ENCODE measurements at regions not wholly inside any gene's neighbourhood (a gene's known extent, or its start where the extent isn't known, plus 50 kb on each side); places are given as distances from the start of the nearest gene placed in this dataset.

DNA sequence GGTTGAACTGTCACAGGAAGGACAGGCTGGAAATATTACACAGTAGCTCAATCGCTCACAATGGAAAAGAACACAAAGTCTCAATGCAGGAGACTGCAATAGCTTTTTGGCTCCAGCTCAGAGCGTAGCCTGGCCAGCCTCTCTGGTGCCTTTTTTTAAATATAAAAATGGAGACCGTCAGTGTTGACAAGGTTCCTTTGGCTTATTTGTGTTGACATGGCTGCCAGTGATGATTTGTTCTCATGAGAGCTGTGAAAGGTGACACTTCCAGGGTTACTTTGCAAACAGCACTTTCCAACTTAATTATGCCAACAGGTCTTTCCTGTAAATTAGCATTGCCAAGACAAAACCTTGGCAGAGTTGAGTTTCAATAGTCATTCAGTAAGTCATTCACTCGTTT, 70.8 kb downstream of the KCNE4 start:
- Histone ChIP-seq H3K9ac (ENCODE audit: low read length) (no peak overlapping the region), H3K27ac (ENCODE audit: low read length, poor library complexity, severe bottlenecking) (no peak overlapping the region), H4K91ac (ENCODE audit: low read length) (no peak overlapping the region), H3K4me1 (ENCODE audit: control insufficient read depth, insufficient read depth, low read depth, low read length) (no peaks in the 10 kb centered on the region), H2AFZ (ENCODE audit: low read depth, low read length) (no peak overlapping the region), H3K4ac (ENCODE audit: low read depth in 1 of 2, low read length in 2 of 2) (no peak overlapping the region), H2BK15ac (ENCODE audit: low read depth, poor library complexity, severe bottlenecking) (no peak overlapping the region), H3K18ac (ENCODE audit: low read depth in 1 of 2, low read length in 2 of 2) (no peak overlapping the region), H3K36me3 (ENCODE audit: control insufficient read depth in 1 of 2, insufficient read depth in 2 of 2, low read depth in 1 of 2, low read length in 2 of 2) (no peaks in the 10 kb centered on the region), H3K79me1 (replicated peaks; ENCODE audit: low read length, poor library complexity, severe bottlenecking) (no peaks in the 10 kb centered on the region), H3K9me3 (ENCODE audit: control insufficient read depth, low read length) (no peaks in the 10 kb centered on the region), H3K14ac (ENCODE audit: low read length in 2 of 2) (no peak overlapping the region), H2BK5ac (ENCODE audit: low read depth, low read length, poor library complexity, severe bottlenecking) (no peak overlapping the region), H4K8ac (ENCODE audit: low read length) (no peak overlapping the region), H2AK5ac (ENCODE audit: low read length, severe bottlenecking) (no peak overlapping the region), H3K23ac (ENCODE audit: low read length in 2 of 2) (no peak overlapping the region), H3K27me3 (ENCODE audit: control insufficient read depth in 1 of 2, insufficient read depth in 1 of 2, low read length in 2 of 2) (no peaks in the 10 kb centered on the region), H2BK12ac (ENCODE audit: low read length in 2 of 2) (no peak overlapping the region), H2BK120ac (ENCODE audit: low read depth, low read length) (no peak overlapping the region), H3K4me2 (ENCODE audit: low read length, poor library complexity, severe bottlenecking) (no peak overlapping the region), H3K4me3 (ENCODE audit: insufficient read depth in 1 of 2, low read depth in 1 of 2, low read length in 2 of 2) (no peak overlapping the region)
- DNase-seq: no peak
- 58% methylated on average over 4 of the region's 4 CpGs for WGBS

DNA sequence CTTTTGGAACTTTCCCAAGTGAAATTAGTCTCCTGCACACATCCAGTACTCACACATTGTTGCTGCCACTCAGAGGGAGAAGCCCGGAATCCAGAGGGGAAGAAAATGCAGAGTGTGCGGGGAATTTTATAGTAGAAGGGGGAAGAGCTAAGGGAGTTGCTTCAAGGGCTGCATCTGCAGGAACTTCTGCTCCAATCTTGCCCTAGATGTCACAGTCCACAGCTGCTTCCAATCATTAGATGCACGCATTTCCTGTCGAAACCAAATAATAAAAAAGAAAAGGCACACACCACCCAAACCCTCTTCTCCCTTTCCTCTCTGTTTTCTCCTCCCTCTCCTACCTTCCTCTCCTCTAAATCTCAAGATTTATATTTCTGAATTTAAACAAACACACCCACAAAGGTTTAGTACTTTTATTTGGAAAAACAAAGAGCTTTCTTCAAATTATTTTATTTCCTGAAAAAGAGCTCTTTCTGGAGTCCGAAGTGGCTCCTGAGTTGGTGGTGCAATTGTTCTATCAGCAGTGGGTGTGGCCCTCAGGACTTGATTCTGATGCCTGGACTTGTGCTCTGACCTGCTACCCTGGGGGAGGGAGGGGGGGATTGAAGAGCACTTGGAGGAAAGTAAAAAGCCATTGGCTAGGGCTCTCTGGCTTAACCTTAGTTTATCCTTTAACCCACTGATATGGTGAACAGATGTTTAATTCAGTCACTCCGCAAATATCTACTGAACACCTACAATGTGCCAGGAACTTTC, 72.0 kb downstream of the KCNE4 start:
- Histone ChIP-seq H3K27ac (ENCODE audit: low read length, poor library complexity, severe bottlenecking) (no peak overlapping the region), H3K36me3 (ENCODE audit: control insufficient read depth in 1 of 2, insufficient read depth in 2 of 2, low read depth in 1 of 2, low read length in 2 of 2) (no peaks in the 10 kb centered on the region), H3K27me3 (ENCODE audit: control insufficient read depth in 1 of 2, insufficient read depth in 1 of 2, low read length in 2 of 2) (no peaks in the 10 kb centered on the region), H4K8ac (ENCODE audit: low read length) (no peak overlapping the region), H3K79me1 (replicated peaks; ENCODE audit: low read length, poor library complexity, severe bottlenecking) (no peaks in the 10 kb centered on the region), H3K4me1 (ENCODE audit: control insufficient read depth, insufficient read depth, low read depth, low read length) (no peaks in the 10 kb centered on the region), H3K23ac (ENCODE audit: low read length in 2 of 2) (no peak overlapping the region), H3K4ac (ENCODE audit: low read depth in 1 of 2, low read length in 2 of 2) (no peak overlapping the region), H3K9me3 (ENCODE audit: control insufficient read depth, low read length) (no peaks in the 10 kb centered on the region), H2BK12ac (ENCODE audit: low read length in 2 of 2) (no peak overlapping the region), H3K4me2 (ENCODE audit: low read length, poor library complexity, severe bottlenecking) (no peak overlapping the region), H3K9ac (ENCODE audit: low read length) (peak overlapping the region; percentile 72), H3K4me3 (ENCODE audit: insufficient read depth in 1 of 2, low read depth in 1 of 2, low read length in 2 of 2) (peak overlapping the region in 1 of 2 experiments; percentile 51), H2BK120ac (ENCODE audit: low read depth, low read length) (no peak overlapping the region), H2BK5ac (ENCODE audit: low read depth, low read length, poor library complexity, severe bottlenecking) (no peak overlapping the region), H2AFZ (ENCODE audit: low read depth, low read length) (no peak overlapping the region), H4K91ac (ENCODE audit: low read length) (no peak overlapping the region), H2BK15ac (ENCODE audit: low read depth, poor library complexity, severe bottlenecking) (no peak overlapping the region), H3K14ac (ENCODE audit: low read length in 2 of 2) (no peak overlapping the region), H2AK5ac (ENCODE audit: low read length, severe bottlenecking) (no peak overlapping the region), H3K18ac (ENCODE audit: low read depth in 1 of 2, low read length in 2 of 2) (no peak overlapping the region)
- DNase-seq: peak; percentile 32
- WGBS: 46% methylated on average over 4 of the region's 6 CpGs

DNA sequence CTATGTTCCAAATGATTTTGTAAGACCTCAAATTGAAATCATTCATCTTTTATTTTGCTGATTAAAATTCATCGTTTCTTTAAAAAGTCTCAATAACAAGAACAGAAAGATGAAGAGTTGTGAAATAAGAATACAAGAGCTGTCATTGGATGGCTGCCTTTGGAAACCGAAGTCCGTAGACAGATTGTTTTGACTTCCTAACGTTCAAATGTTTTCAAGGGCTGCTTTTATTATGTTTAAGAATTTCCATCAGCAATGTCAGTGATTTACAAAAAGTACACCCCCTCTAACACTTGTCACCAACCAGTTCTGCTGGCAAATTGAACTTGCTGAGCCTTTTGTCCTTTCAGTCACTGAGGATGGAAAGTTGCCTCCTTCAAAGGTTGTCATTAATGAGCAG, 89.6 kb downstream of the KCNE4 start:
- 96% methylated on average over 3 of the region's 4 CpGs for WGBS

DNA sequence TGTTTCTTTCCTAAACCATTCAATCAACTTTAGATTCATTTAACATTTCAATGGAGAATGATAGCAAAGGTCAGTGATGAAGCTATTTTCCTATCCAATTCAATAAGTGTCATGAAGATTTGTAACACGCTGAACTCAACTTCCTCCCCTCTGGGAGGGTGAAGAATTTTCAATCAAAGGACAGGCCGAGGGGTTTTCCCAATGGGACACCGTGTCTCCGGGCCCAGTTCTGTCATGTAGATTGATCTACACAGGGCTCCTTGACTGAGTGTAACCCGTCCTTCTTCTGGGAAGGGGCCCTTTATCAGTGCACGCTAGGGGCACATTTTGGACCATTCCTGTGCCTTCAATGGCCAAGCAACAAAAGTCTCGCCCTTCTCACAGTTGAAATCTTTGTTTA, 90.1 kb downstream of the KCNE4 start:
- no peak overlapping the region for H4K8ac ChIP-seq (ENCODE audit: low read length)
- no peaks in the 10 kb centered on the region for H3K36me3 ChIP-seq (ENCODE audit: control insufficient read depth in 1 of 2, insufficient read depth in 2 of 2, low read depth in 1 of 2, low read length in 2 of 2)
- WGBS: 90% methylated on average over 7 of the region's 7 CpGs
- H3K18ac ChIP-seq (ENCODE audit: low read depth in 1 of 2, low read length in 2 of 2): no peak overlapping the region
- H3K27me3 ChIP-seq (ENCODE audit: control insufficient read depth in 1 of 2, insufficient read depth in 1 of 2, low read length in 2 of 2): no peaks in the 10 kb centered on the region
- no peaks in the 10 kb centered on the region for H3K9me3 ChIP-seq (ENCODE audit: control insufficient read depth, low read length)
- H2BK12ac ChIP-seq (ENCODE audit: low read length in 2 of 2): no peak overlapping the region
- no peak overlapping the region for H2BK120ac ChIP-seq (ENCODE audit: low read depth, low read length)
- no peak overlapping the region for H3K23ac ChIP-seq (ENCODE audit: low read length in 2 of 2)
- no peaks in the 10 kb centered on the region for H3K79me1 ChIP-seq (replicated peaks; ENCODE audit: low read length, poor library complexity, severe bottlenecking)
- H3K14ac ChIP-seq (ENCODE audit: low read length in 2 of 2): no peak overlapping the region
- H3K4me1 ChIP-seq (ENCODE audit: control insufficient read depth, insufficient read depth, low read depth, low read length): peaks cover 2% of the 10 kb centered on the region
- no peak overlapping the region for H2AK5ac ChIP-seq (ENCODE audit: low read length, severe bottlenecking)
- H3K4me3 ChIP-seq (ENCODE audit: insufficient read depth in 1 of 2, low read depth in 1 of 2, low read length in 2 of 2): no peak overlapping the region
- H3K27ac ChIP-seq (ENCODE audit: low read length, poor library complexity, severe bottlenecking): no peak overlapping the region
- H3K4me2 ChIP-seq (ENCODE audit: low read length, poor library complexity, severe bottlenecking): no peak overlapping the region
- no peak overlapping the region for H3K9ac ChIP-seq (ENCODE audit: low read length)
- no peak overlapping the region for H3K4ac ChIP-seq (ENCODE audit: low read depth in 1 of 2, low read length in 2 of 2)
- H4K91ac ChIP-seq (ENCODE audit: low read length): no peak overlapping the region
- no peak overlapping the region for H2BK15ac ChIP-seq (ENCODE audit: low read depth, poor library complexity, severe bottlenecking)
- no peak for DNase-seq
- H2AFZ ChIP-seq (ENCODE audit: low read depth, low read length): no peak overlapping the region
- no peak overlapping the region for H2BK5ac ChIP-seq (ENCODE audit: low read depth, low read length, poor library complexity, severe bottlenecking)

More for the DNA sequence above, 89.6 kb downstream of the KCNE4 start:
- no peak overlapping the region for H2AK5ac ChIP-seq (ENCODE audit: low read length, severe bottlenecking)
- H3K14ac ChIP-seq (ENCODE audit: low read length in 2 of 2): no peak overlapping the region
- no peaks in the 10 kb centered on the region for H3K36me3 ChIP-seq (ENCODE audit: control insufficient read depth in 1 of 2, insufficient read depth in 2 of 2, low read depth in 1 of 2, low read length in 2 of 2)
- H3K18ac ChIP-seq (ENCODE audit: low read depth in 1 of 2, low read length in 2 of 2): no peak overlapping the region
- H2BK15ac ChIP-seq (ENCODE audit: low read depth, poor library complexity, severe bottlenecking): no peak overlapping the region
- no peak overlapping the region for H2BK5ac ChIP-seq (ENCODE audit: low read depth, low read length, poor library complexity, severe bottlenecking)
- H3K27ac ChIP-seq (ENCODE audit: low read length, poor library complexity, severe bottlenecking): no peak overlapping the region
- no peak overlapping the region for H4K8ac ChIP-seq (ENCODE audit: low read length)
- H3K79me1 ChIP-seq (replicated peaks; ENCODE audit: low read length, poor library complexity, severe bottlenecking): no peaks in the 10 kb centered on the region
- H3K4me2 ChIP-seq (ENCODE audit: low read length, poor library complexity, severe bottlenecking): no peak overlapping the region
- H2BK12ac ChIP-seq (ENCODE audit: low read length in 2 of 2): no peak overlapping the region
- DNase-seq: no peak
- H3K23ac ChIP-seq (ENCODE audit: low read length in 2 of 2): no peak overlapping the region
- no peak overlapping the region for H3K4me3 ChIP-seq (ENCODE audit: insufficient read depth in 1 of 2, low read depth in 1 of 2, low read length in 2 of 2)
- H2AFZ ChIP-seq (ENCODE audit: low read depth, low read length): no peak overlapping the region
- H3K9ac ChIP-seq (ENCODE audit: low read length): no peak overlapping the region
- H3K4ac ChIP-seq (ENCODE audit: low read depth in 1 of 2, low read length in 2 of 2): no peak overlapping the region
- peaks cover 2% of the 10 kb centered on the region for H3K4me1 ChIP-seq (ENCODE audit: control insufficient read depth, insufficient read depth, low read depth, low read length)
- no peak overlapping the region for H4K91ac ChIP-seq (ENCODE audit: low read length)
- H2BK120ac ChIP-seq (ENCODE audit: low read depth, low read length): no peak overlapping the region
- no peaks in the 10 kb centered on the region for H3K27me3 ChIP-seq (ENCODE audit: control insufficient read depth in 1 of 2, insufficient read depth in 1 of 2, low read length in 2 of 2)
- no peaks in the 10 kb centered on the region for H3K9me3 ChIP-seq (ENCODE audit: control insufficient read depth, low read length)

Data from mesenchymal stem cell (in vitro differentiated cells and primary cell).